DOHH2 (cell line): ENCODE measurements at regions not wholly inside any gene's neighbourhood (a gene's known extent, or its start where the extent isn't known, plus 50 kb on each side); places are given as distances from the start of the nearest gene placed in this dataset.

Source experiments
- H3F3A ChIP-seq: fragments of 200-600 bp; sonication (generic), shearing (Covaris generic); 2 replicates; pipeline ENCODE4 v1.6.0; 2016; ENCODE audit warnings: antibody characterized with exemption, mild to moderate bottlenecking; ENCODE audit not compliant: control insufficient read depth, insufficient read depth
- H3K27ac ChIP-seq: fragments of 200-600 bp; sonication (generic); 2 replicates; pipeline ENCODE4 v1.5.1; 2014; ENCODE audit warnings: low read depth, mild to moderate bottlenecking, low read length, moderate library complexity
- H3K27me3 ChIP-seq: fragments of 200-600 bp; sonication (generic); 2 replicates; pipeline ENCODE4 v1.6.1; 2014; ENCODE audit warnings: mild to moderate bottlenecking, low read length, mixed read lengths; ENCODE audit not compliant: control insufficient read depth
- H3K36me3 ChIP-seq: fragments of 200-600 bp; sonication (generic); 2 replicates; pipeline ENCODE4 v1.6.1; 2014; ENCODE audit warnings: mild to moderate bottlenecking, low read length, moderate library complexity, mixed read lengths; ENCODE audit not compliant: control insufficient read depth
- H3K4me1 ChIP-seq: fragments of 200-600 bp; sonication (generic); 2 replicates; pipeline ENCODE4 v1.6.1; 2014; ENCODE audit warnings: mild to moderate bottlenecking, low read length, mixed read lengths; ENCODE audit not compliant: control insufficient read depth
- H3K4me2 ChIP-seq: fragments of 200-600 bp; sonication (generic); 2 replicates; pipeline ENCODE4 v1.6.0; 2014; ENCODE audit warnings: mild to moderate bottlenecking, low read length, moderate library complexity
- H3K4me3 ChIP-seq: fragments of 200-600 bp; sonication (generic); 2 replicates; pipeline ENCODE4 v1.5.1; 2014; ENCODE audit warnings: mild to moderate bottlenecking, low read length, mixed read lengths
- H3K79me2 ChIP-seq: fragments of 200-600 bp; sonication (generic); 2 replicates; pipeline ENCODE4 v1.6.1; 2014; ENCODE audit warnings: mild to moderate bottlenecking, low read length, mixed read lengths; ENCODE audit not compliant: control insufficient read depth
- H3K9me2 ChIP-seq: fragments of 200-600 bp; sonication (generic); replicated peaks from 2 replicates; pipeline ENCODE4 v1.6.1; 2014; ENCODE audit warnings: mild to moderate bottlenecking, low read length, mixed read lengths; ENCODE audit not compliant: control insufficient read depth
- H3K9me3 ChIP-seq: fragments of 200-600 bp; sonication (generic); 2 replicates; pipeline ENCODE4 v1.6.1; 2014; ENCODE audit warnings: antibody characterized with exemption, low read length, mixed read lengths; ENCODE audit not compliant: control insufficient read depth, insufficient read depth
- H4K20me1 ChIP-seq: fragments of 200-600 bp; sonication (generic); 2 replicates; pipeline ENCODE4 v1.6.0; 2014; ENCODE audit warnings: low read depth, mild to moderate bottlenecking, antibody characterized with exemption, low read length, moderate library complexity; ENCODE audit not compliant: control insufficient read depth, insufficient read depth
- CTCF ChIP-seq: fragments of 200-600 bp; sonication (generic); IDR thresholded peaks from one replicate; pipeline ENCODE4 v1.5.1; 2014; ENCODE audit warnings: antibody characterized with exemption, mild to moderate bottlenecking, low read depth, low read length; ENCODE audit not compliant: poor library complexity, severe bottlenecking
- EZH2phosphoT487 ChIP-seq: fragments of 200-600 bp; sonication (generic); IDR thresholded peaks from 2 replicates; pipeline ENCODE4 v1.6.1; 2017; ENCODE audit warnings: borderline replicate concordance, mild to moderate bottlenecking, antibody characterized with exemption, low read length, moderate library complexity, mixed read lengths

GRCh38 chr3:99578339-99578970, 59.9 kb upstream of the COL8A1 start:
- Histone ChIP-seq H3K4me1 (no peaks in the 10 kb centered on the region), H3K27ac (no peak overlapping the region), H3K4me3 (no peak overlapping the region), H3K79me2 (no peaks in the 10 kb centered on the region), H3K9me3 (no peaks in the 10 kb centered on the region), H3K9me2 (no peaks in the 10 kb centered on the region), H3F3A (no peaks in the 10 kb centered on the region), H3K27me3 (no peaks in the 10 kb centered on the region; the same call in 1 of the 2 replicates), H3K36me3 (no peaks in the 10 kb centered on the region), H4K20me1 (no peaks in the 10 kb centered on the region), H3K4me2 (no peak overlapping the region)
- TF ChIP-seq EZH2phosphoT487 (no peak), CTCF (no peak)

- TF ChIP-seq CTCF (no peak), EZH2phosphoT487 (no peak)
- no peaks in the 10 kb centered on the region; the same call in 1 of the 2 replicates for H3K27me3 ChIP-seq
- no peaks in the 10 kb centered on the region for H3F3A ChIP-seq
- no peak overlapping the region for H3K27ac ChIP-seq
- no peak overlapping the region for H3K4me3 ChIP-seq
- H3K4me1 ChIP-seq = no peaks in the 10 kb centered on the region
- no peaks in the 10 kb centered on the region for H3K79me2 ChIP-seq
- H3K9me3 ChIP-seq = no peaks in the 10 kb centered on the region
- no peaks in the 10 kb centered on the region for H3K36me3 ChIP-seq
- no peak overlapping the region for H3K4me2 ChIP-seq
- H4K20me1 ChIP-seq = no peaks in the 10 kb centered on the region
- H3K9me2 ChIP-seq = no peaks in the 10 kb centered on the region
Observed at GRCh38 chr3:99576904-99577559, 61.4 kb upstream of the COL8A1 start.

GRCh38 chr3:99575683-99576082, 62.7 kb upstream of the COL8A1 start:
- H3K79me2 ChIP-seq = no peaks in the 10 kb centered on the region
- TF ChIP-seq CTCF (no peak), EZH2phosphoT487 (no peak)
- no peaks in the 10 kb centered on the region for H3K4me1 ChIP-seq
- no peak overlapping the region for H3K27ac ChIP-seq
- H3K36me3 ChIP-seq = no peaks in the 10 kb centered on the region
- H3F3A ChIP-seq = no peaks in the 10 kb centered on the region
- no peaks in the 10 kb centered on the region for H3K27me3 ChIP-seq
- no peak overlapping the region for H3K4me2 ChIP-seq
- H3K9me2 ChIP-seq = no peaks in the 10 kb centered on the region
- no peaks in the 10 kb centered on the region for H3K9me3 ChIP-seq
- H3K4me3 ChIP-seq = no peak overlapping the region
- no peaks in the 10 kb centered on the region for H4K20me1 ChIP-seq
